H1 (cell line): ENCODE measurements at regions not wholly inside any gene's neighbourhood (a gene's known extent, or its start where the extent isn't known, plus 50 kb on each side); places are given as distances from the start of the nearest gene placed in this dataset.

ENCODE experiments used
- EP300 ChIP-seq, 2 experiments: IDR thresholded peaks; 1 replicate in 1 of 2; 2 replicates in 1 of 2; pipeline ENCODE4 v1.6.1; 2011 to 2012; ENCODE audit warnings: low read depth in 2 of 2, low read length in 2 of 2, mild to moderate bottlenecking in 2 of 2, borderline replicate concordance in 1 of 2, inconsistent platforms in 1 of 2, moderate library complexity in 1 of 2
- KDM5A ChIP-seq: fragments of 200-600 bp; IDR thresholded peaks from 2 replicates; pipeline ENCODE4 v1.7.1; 2012; ENCODE audit warnings: mild to moderate bottlenecking, low read length, inconsistent platforms, mixed read lengths
- POLR2A ChIP-seq, 2 experiments: IDR thresholded peaks; 1 replicate in 1 of 2; 2 replicates in 1 of 2; pipeline ENCODE4 v1.6.1; 2011; ENCODE audit warnings: low read depth in 2 of 2, low read length in 2 of 2, mild to moderate bottlenecking in 2 of 2; ENCODE audit errors: control extremely low read depth in 1 of 2
- RAD21 ChIP-seq, 2 experiments: IDR thresholded peaks in 1 of 2; conservative IDR thresholded peaks in 1 of 2; 2 replicates each; pipeline ENCODE4 v1.6.1; 2011; ENCODE audit warnings: low read depth in 2 of 2, low read length in 2 of 2, improper control_type of control experiment in 1 of 2, inconsistent platforms in 1 of 2, mild to moderate bottlenecking in 1 of 2, moderate library complexity in 1 of 2
- RBBP5 ChIP-seq: IDR thresholded peaks from 2 replicates; pipeline ENCODE4 v1.7.1; 2012; ENCODE audit warnings: low read depth, mild to moderate bottlenecking, inconsistent platforms, low read length, moderate library complexity, borderline replicate concordance
- RNF2 ChIP-seq: fragments of 200-900, 300-1000 bp; sonication (generic); IDR thresholded peaks from 2 replicates; pipeline ENCODE4 v1.7.1; 2016; ENCODE audit warnings: borderline replicate concordance, low read depth, mild to moderate bottlenecking, antibody characterized with exemption, low read length; ENCODE audit not compliant: poor library complexity, severe bottlenecking; ENCODE audit errors: missing control alignments
- YY1 ChIP-seq: IDR thresholded peaks from 2 replicates; pipeline ENCODE4 v1.6.1; 2011; ENCODE audit warnings: low read depth, mild to moderate bottlenecking, low read length
- TF ChIP-seq, protein P1 (sequence below), 3 experiments: IDR thresholded peaks; 1 replicate in 2 of 3; 2 replicates in 1 of 3; pipeline versions ENCODE4 v1.5.1 to v1.6.1; 2011; ENCODE audit warnings: low read length in 3 of 3, mild to moderate bottlenecking in 3 of 3, inconsistent platforms in 2 of 3, low read depth in 1 of 3, moderate library complexity in 1 of 3; ENCODE audit not compliant: insufficient read depth in 1 of 3; ENCODE audit errors: control extremely low read depth in 1 of 3

DNA sequence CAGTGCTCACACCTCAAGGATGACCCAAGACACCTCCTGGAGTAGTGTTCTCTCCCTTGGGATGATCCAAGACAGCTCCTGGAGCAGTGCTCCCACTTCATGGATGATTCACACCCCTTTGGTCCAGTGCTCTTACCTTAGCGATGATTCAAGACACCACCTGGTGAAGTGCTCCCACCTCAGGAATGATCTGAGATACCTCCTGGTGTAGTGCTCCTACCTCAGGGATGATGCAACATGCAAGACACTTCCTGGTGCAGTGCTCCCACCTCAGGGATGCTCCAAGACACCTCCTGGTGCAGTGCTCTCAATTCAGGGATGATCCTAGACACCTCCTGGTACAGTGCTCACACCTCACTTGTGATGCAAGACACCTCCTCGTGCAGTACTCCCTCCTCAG lies 123.1 kb downstream of the ASB1 start:
- TF ChIP-seq KDM5A (no peak), POLR2A (IDR thresholded peaks at IDR 0.05; ENCODE audit: control extremely low read depth in 1 of 2, low read depth in 2 of 2, low read length in 2 of 2) (no peak), RNF2 (no peak), EP300 (IDR thresholded peaks at IDR 0.05; ENCODE audit: borderline replicate concordance in 1 of 2, low read depth in 2 of 2, low read length in 2 of 2) (no peak), RBBP5 (no peak), YY1 (no peak), RAD21 (IDR thresholded peaks at IDR 0.05 in 1 of 2, conservative IDR thresholded peaks at IDR 0.05 in 1 of 2; ENCODE audit: low read depth in 2 of 2, low read length in 2 of 2) (no peak)
- TF ChIP-seq, protein P1, sequence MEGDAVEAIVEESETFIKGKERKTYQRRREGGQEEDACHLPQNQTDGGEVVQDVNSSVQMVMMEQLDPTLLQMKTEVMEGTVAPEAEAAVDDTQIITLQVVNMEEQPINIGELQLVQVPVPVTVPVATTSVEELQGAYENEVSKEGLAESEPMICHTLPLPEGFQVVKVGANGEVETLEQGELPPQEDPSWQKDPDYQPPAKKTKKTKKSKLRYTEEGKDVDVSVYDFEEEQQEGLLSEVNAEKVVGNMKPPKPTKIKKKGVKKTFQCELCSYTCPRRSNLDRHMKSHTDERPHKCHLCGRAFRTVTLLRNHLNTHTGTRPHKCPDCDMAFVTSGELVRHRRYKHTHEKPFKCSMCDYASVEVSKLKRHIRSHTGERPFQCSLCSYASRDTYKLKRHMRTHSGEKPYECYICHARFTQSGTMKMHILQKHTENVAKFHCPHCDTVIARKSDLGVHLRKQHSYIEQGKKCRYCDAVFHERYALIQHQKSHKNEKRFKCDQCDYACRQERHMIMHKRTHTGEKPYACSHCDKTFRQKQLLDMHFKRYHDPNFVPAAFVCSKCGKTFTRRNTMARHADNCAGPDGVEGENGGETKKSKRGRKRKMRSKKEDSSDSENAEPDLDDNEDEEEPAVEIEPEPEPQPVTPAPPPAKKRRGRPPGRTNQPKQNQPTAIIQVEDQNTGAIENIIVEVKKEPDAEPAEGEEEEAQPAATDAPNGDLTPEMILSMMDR (IDR thresholded peaks at IDR 0.05; ENCODE audit: control extremely low read depth in 1 of 3, insufficient read depth in 1 of 3, low read depth in 1 of 3, low read length in 3 of 3) = no peak
